GM18499 (cell line): ENCODE measurements at regions not wholly inside any gene's neighbourhood (a gene's known extent, or its start where the extent isn't known, plus 50 kb on each side); places are given as distances from the start of the nearest gene placed in this dataset.

Experiments
- ATAC-seq: cut with Tn5 transposase; IDR thresholded peaks from one replicate; pipeline ENCODE4 v1.9.1; 2021; ENCODE audit warnings: moderate number of reproducible peaks; ENCODE audit not compliant: insufficient read depth, unreplicated experiment

DNA sequence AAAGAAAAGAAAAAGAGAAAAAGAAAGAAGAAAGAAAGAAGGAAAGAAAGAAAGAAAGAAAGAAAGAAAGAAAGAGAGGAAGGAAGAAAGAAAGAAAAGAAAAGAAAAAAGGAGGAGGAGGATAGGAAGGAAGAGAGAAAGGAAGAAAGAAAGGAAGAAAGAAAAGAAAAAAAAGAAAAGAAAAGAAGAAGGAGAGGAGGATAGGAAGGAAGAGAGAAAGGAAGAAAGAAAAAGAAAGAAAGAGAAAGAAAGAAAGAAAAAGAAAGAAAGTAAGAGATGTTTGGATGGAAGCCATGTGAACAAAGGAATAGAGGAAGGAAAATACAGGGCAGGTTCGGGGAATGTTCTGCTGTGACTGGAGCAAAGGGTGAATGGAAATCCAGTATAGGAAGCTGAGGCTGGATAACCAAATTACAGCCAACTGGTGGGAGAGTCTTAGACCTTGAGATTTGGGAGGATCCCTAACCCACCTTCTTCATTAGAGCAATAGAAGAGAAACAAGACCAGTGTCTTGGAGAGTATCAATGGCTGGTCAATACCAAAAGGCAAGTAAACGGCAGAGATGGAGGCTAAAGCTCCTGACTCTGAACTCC is 94.9 kb downstream of the RASSF10 start:
- no peak for ATAC-seq

DNA sequence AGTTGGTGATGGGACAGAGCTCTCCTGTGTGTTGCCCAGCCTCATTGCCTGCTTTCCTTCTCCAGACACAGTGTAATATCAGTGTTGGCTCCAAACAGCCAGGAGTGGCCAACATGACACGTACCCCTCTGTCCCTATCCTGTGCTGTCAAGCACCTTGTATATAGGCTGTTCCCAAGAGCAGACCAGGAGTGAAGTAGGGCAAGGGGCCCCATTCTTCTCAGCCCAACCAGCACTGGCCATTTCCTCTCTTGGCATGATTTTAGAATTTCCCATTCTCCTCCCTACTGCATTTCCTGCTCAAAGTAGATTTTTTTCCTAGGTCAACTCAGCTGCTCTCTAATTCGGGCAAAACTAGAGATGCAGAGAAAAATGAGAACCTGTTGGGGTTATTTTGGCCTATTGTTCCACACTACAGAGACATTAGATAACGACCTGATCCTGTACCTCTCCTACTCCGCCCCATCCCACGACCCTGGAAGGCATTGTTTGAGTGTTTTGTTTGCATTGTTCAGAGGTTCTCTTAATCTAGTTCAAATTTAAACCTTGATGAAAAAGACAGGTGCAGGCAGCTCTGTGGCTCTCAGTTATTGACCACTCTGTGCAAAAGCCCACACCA is 95.6 kb downstream of the RASSF10 start:
- ATAC-seq = no peak

DNA sequence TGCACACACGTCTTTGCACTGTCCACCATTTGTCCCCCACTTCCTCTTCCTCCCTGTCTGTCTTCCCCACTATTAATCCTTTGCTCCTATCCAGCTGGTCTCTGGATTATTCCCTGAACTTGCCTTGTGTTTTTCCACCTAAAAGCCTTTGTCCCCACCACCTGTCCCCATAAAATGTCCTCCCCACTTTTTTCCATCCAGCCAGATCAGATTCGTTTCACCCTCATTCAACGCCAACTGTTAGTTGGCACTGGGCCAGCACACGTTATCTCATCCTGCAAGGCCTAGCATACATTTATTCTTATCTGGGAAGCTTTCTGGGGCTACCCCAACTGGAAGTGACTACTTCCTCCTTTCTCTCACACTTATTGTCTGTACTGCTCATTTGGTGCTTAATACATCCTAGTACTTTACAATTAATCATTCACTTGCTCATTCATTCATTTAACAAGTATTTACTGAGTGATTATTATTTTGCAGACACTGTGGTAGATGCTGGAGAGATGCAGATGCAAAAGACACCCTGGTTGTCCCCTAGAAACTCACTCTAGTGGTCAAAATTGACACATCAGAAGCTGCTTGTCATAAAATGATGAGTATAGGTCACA is 96.2 kb downstream of the RASSF10 start:
- ATAC-seq = no peak

DNA sequence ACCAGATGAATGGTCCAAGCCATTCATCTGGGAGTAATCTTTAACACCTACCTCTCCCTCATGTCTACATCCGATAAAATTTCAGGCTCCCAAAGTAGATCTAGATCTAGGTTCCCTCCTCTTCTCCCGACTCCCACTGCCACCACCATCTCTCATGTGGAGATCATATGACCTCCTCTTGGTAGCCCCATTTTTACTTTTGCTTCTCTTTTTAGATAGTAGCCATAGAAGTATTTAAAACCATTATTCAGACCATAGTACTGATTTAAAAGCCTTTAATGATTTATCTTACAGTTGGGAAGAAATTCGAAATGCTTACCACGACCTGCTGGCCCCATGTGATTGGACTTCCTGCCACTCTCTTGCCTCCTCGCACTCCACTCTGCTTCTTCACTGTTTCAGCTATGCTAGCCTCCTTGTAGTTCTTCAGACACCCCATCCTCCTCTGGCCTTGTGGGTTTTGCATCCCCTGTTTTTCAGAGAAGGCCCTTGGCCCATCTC is 98.5 kb downstream of the RASSF10 start:
- ATAC-seq = no peak

DNA sequence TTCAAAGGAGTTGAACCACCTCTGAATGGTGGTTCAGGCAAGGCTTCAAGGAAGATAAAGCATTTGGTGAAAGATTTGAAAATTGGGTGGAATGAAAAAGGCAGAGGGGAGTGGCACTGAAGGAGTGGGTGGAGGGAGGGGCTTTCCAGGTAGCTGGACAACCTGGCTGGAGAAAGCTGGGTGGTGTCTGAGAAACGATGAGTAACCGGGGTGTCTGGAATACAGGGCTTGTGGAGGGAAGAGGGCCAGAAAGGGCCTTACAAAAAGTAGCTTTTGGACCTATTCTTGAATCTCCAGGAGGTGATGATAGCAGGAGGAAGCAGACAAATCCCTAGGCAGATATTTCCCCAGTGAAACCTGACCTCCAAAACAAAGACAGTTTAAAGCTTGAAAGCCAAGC is 99.3 kb downstream of the RASSF10 start:
- ATAC-seq = no peak

DNA sequence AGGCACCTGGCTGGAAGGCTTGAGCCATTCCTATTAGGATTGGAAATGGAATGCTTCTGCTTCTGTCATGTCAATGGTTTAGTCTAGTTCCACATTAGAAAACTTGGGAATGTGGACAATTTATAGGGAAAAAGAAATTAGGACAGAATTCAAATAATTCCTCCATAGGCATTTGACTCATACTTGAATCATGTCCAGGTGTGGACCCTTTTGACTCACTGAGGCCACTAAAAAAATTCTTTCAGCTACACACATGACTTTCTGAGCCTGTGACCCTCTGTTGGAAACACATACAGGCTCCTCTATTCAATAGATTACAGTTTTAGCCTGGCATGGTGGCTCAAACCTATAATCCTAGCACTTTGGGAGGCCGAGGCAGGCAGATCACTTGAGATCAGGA is 100.5 kb downstream of the RASSF10 start:
- no peak for ATAC-seq

DNA sequence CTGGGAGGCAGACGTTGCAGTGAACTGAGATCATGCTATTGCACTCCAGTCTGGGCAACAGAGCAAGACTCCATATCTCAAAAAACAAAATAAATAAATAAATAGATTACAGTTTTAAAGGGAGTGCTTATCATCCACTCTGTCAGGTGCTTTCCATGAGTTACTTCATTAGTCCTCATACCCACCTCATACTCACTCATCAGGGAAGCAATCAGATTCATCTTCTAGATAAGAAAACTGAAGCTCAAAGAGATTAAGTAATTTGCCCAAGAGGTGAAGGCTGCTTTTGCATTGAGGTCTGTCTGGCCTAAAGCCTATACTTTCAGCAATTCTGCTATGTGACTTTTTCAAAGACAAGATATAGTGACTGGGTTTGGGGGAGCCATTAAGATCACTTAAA is 101.0 kb downstream of the RASSF10 start:
- ATAC-seq = no peak

DNA sequence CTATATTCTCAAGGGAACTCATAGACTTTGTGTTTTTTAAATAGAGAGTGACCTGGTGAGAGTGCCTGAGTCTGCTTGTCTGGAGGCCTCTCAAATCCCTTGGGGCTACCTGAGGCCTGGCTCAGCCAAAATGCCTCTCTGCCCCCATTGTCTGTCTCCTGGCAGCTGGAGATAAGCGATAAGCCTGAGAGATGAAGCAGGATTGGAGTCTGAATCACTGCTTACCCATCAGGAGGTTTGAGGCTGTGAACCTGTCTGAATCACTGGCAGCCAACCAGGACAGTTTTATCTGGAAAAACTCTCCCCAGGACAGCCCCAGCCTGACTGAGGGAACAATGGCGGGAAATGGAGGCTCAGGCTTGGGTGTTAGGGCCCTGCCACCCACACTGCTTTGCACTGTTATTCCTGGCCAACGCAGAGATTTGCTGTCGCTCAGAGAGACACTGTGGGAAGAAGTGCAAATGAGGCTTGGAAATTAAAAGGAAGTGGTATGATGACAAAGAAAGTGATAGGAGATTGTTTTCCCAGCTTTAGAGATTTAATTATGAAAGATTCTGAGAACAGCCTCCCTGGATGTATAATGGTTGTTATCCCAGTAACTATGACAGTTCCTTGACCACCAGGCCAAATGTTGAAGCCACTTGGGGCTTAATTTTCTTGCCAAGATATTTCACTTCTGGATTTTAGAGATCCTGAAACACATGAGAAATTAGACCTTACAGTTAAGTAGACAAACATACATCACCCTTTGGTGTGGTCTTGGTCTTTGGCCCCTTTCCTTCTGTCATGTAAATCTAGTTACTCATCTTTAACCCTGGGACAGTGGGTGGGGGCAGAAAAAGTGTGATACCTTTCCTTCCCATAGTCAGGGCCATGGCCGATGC is 102.1 kb downstream of the RASSF10 start:
- no peak for ATAC-seq

DNA sequence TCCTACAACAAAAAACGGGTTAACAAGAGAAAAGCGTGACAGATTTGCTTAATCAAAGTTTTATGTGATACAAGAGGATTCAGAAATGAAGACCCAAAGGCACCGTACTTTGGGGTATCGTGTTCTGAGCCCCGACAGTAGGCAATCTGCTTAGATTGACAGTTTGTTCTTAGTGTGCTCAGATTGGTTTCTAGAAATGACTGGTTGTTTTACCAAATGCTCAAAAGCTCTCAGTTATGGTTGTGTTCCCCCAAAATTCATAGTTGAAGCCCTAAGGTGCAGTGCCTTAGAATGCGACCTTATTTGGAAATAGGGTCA is 102.7 kb downstream of the RASSF10 start:
- no peak for ATAC-seq

DNA sequence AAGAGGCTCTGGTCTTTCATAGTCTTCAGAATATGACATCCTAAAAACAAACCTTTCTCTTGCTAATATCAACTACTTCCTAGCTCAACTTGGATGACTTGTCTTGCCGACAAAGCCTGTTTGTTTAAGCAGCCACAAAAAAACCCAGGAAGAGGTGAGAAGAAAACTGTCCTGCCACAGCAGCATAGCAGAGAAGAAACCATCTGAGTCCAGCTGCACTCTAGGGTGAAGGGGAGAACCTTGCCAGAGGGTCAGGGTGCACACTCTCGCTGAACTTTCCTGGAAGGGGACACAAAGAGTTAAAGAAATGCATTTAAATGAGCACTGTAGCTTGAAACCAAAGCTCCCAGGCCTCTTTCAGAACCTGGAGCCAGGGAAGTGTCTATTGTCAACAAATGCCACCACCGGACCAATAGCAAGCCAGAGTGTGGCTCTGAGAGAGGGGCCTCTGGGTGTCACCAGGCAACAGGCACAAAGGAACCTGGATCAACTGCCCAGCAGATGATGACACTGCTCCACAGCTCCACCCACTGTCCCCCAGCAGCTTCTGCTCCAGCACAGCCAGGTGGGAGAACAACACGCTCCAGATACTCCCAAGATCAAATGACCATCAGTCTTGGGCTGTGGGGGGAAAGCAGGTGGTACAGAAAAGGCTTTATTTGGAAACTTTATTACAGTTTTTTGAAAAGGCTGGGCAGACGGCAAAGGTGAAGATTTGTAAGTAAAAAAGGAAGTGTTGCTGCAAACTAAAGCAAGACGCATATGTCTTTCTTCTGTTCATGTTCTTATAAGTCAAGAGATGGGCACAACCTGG is 105.7 kb downstream of the RASSF10 start:
- no peak for ATAC-seq

DNA sequence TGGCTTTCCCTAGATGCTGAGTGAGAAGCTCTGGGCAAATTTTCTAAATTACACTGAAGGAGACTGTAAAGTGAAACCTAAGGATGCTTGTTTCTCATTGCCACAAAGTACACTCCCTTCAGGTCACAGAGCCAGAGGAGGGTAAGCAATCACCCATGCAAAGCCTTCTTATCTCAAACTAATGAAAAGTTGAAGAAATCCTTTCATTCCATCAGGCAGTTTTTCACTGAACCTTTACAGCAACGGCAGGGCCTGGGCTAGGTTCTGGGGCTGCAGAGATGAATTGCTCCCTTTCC is 106.2 kb downstream of the RASSF10 start:
- ATAC-seq = no peak

DNA sequence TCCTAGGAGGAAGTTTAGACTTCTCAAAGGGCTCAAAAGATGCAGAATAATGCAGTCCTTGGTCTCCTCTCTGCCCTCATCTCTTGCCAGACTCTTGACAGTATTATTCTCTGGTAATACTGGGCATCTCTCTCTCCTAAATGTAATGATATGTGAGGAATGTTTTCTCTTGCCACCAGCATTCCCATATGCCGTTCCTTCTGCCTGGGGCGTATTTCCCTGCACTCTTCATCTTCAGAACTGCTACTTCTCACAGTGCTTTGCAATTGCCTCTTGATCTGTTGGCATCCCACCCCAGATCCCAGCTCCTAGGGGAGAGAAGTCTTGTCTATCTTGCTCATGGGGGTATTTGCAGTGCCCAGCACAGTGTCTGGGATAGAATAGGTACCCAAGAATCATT is 107.4 kb downstream of the RASSF10 start:
- ATAC-seq = no peak

DNA sequence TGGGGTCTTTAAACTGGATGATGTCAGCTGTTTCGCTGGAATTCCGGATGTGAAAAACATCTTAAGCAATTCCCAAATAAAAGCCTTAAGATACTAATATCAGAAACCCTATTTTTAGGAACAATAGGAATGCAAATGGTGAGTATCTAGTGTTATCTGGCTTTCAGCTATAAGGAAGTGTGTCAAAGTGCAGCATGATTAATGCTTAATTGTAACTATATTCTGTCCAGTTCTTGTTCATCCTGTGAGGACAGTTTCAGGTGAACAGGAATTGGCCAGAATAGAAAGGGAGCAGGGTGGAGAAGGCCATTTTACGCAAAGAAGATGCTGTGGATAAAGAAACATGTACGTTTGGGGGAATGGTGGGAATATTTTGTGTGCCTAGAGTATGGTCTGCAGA is 108.2 kb downstream of the RASSF10 start:
- ATAC-seq = no peak

DNA sequence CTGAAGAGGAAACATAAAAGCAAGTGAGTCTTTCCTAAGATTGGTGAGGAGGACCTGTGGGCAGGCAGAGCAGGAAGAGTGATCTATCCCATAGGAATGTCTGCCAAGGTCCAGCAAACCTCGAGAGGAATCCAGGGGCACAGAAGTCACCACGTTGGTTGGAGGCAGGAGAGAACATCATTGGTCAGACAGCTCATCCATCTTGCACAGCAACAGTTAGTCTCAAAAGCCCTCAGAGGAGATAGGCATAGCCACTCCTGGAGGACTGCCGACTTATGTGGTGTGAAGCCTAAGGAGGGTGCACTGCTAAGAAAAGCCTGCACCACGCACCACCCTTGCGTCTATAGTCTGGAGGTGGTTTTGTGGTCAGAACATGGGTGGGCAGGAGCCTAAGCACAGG is 109.1 kb downstream of the RASSF10 start:
- ATAC-seq = no peak

DNA sequence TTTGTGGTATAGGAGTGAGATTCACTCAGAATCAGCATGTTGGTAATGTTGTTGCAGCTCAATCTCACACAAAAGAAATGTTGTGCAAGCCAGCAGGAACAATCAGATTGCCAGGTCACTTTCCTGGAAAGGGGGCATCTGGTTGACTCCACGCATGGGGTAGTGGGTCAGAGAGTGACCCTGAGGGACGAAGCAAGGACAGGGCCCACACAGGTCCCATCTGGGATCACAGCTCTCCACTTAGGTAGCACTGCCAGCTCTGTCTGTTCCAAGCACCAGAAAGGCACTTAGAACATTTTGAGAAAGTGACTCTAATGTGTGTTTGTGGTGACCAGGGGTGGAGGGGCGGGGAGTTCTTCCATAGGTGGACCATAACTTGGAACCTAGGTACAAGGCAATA is 109.5 kb downstream of the RASSF10 start:
- ATAC-seq = no peak

DNA sequence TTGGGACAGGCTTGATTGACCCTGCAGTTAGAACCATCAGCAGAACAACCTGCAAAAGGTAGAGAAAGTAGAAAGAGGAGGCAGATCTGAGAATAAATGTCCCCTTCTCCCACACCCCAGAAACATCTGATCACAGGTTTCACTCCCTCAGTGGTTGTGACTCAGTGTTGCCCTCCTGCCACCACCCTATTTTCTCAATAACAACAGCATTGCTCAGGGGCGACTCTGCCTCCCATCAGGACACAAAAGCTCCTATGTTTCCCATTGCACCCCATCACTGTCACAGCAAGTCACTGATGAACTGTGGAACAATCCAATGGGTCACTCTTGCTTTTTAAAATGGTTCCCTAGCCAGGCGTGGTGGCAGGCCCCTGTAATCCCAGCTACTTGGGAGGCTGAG is 110.2 kb downstream of the RASSF10 start:
- ATAC-seq = no peak

DNA sequence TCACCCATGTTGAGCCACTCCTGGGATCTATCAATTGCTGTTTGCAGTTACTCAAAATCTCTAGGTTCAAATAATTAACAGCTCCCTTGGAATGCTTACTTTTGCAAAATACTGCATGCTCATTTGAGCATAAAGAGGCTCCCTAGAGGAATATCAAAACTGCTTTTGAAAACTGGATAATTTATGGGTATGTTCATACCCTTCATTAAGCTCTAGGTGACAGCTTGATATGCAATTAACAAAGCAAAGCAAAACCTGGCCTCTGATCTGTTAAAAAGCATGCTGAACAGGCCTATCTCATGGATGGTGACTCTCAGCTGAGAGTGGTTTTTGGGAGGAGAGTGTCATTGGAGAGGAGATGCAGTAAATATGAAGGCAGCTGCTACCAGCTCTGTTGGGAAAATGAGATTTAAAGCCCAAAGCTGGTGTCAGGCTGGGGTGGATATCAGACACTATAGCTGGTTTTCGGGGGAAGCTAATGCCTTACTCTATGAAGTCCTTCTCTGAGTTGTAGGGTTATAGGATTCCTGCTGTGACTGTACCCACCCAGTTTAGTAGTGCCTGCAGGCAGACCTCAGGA is 110.9 kb downstream of the RASSF10 start:
- ATAC-seq = no peak

DNA sequence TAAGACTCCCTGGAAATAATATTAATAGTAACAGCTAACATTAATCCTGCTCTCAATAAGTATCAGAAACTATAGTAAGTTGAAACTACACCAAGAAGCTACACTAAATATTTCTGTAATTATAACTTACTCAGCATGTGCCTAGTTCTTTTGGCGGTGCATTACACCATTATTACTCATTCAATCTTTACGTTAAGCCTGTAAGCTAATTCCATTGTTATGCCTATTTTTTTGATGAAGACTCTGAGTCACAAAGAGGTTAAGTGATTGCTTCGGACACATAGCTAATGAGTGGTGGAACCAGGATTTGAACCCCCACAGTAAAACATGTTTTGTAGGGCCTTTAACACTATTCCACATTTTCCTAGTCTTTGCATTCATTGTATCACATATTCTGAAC is 111.6 kb downstream of the RASSF10 start:
- no peak for ATAC-seq

DNA sequence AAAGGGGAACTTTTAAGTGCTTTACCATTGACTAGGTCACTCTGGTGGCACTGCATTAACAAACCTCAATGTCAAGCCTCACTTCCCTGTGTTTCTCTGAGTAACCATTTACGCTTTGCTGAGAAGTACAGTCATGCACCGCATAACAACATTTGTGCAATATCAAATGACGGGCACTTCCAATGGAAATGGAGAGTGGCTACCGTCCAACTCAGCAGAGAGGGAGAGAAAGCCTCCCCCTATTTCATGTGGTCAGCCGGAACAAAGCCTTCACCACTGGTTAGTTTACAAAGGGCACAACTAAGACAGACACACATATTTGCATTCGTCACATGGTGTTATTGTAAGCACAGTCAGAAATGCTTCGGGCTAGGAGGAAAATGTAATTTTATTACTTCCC is 117.3 kb downstream of the RASSF10 start:
- no peak for ATAC-seq

DNA sequence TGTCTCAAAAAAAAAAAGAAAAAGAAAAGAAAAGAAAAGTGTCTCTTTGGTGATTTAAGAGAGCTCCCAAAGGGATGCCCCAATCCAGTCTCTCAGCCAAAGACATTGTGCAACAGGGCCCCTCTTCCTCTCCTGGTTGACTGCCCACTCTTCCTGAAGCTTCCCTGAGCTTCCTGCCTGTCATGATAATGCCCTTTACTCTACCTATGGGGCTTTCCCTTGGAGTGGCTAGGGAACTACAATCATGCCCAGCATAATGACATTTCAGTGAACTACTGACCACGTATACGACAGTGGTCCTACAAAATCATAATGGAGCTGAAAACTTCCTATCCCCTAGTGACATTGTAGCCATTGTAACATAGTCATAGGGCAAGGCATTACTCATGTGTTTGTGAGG is 118.0 kb downstream of the RASSF10 start:
- ATAC-seq = no peak
